ENCODE measurements at regions not wholly inside any gene's neighbourhood (a gene's known extent, or its start where the extent isn't known, plus 50 kb on each side); places are given as distances from the start of the nearest gene placed in this dataset.

DNA sequence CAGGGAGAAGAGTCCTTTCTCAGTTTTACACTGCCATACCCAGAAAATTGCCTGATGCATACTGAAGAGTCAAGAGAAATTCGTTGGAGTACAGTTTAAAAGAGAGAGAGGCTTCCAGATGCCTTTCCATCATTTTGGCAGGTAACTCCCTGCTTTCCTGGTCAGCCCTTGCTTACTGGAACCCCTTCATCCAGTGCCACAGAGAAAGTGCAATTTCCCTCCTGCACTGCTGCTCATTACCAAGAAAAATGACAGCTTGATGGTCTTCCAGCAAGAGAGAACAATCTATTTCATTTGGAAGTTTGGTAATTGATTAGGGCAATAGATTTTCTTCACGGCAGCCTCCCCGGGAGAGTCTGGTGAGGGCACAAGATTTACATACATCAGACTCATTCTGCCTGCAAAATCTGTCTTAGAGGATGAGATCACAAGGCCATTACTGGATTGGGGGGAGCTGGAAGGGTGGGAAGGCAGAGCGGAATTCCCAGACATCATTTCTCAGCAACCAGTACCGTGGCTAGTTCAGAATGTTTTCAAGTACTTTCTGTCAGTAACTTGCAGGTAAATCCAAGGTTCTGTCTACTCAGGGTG is 102.8 kb upstream of the SLC14A2 start:
- POLR2A ChIA-PET = interaction anchor here (0.6 kb wide), 1 partner anchor 31 kb away, joined by 3 read pairs; no protein-coding TSS in a partner anchor

DNA sequence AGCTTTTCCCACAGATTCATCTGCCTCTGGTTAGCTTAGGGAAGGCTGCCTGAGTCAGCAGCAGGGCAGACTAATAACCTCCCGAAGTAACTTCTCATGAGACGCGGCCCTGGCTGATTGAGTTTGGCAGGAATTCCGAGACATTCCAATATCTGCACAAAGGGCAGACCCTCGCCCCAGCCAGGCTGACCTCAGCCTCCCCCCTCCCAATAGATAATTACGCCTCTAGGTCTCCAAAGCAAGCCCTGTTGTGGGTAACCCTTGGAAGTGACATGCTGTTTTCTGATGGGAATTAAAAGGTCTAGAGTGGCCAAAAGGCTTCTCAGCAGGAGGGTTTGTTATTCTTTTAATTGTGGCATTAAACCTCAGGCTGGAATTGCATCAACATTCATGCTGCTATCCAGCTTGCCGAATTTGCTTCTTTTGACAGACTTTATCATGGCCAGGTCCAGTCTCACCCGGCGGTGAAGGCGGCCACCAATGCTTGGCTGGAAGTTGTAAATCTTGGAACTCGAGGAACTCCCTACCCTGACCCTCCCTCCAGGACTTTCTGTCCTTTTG is 98.0 kb upstream of the SLC14A2 start:
- Mint-ChIP-seq H3K4me3 (no peak overlapping the region), H3K4me1 (no peaks in the 10 kb centered on the region), H3K9me3 (peaks cover 8% of the 10 kb centered on the region), H3K27ac (no peak overlapping the region), H3K27me3 (no peaks in the 10 kb centered on the region), H3K36me3 (ENCODE audit: low read depth) (no peaks in the 10 kb centered on the region)
- DNase-seq = no peak
- CTCF ChIA-PET = interaction anchor here (0.6 kb wide), 1 partner anchor 60 kb away, joined by 4 read pairs; no protein-coding TSS in a partner anchor
- POLR2A ChIA-PET = no interaction called here

More for the DNA sequence above, 102.8 kb upstream of the SLC14A2 start:
- Mint-ChIP-seq H3K36me3 (ENCODE audit: low read depth) (no peaks in the 10 kb centered on the region), H3K9me3 (peaks cover 8% of the 10 kb centered on the region), H3K27ac (no peak overlapping the region), H3K4me1 (no peaks in the 10 kb centered on the region), H3K4me3 (no peak overlapping the region), H3K27me3 (peaks cover 2% of the 10 kb centered on the region)
- CTCF ChIA-PET = no interaction called here
- no peak for DNase-seq

DNA sequence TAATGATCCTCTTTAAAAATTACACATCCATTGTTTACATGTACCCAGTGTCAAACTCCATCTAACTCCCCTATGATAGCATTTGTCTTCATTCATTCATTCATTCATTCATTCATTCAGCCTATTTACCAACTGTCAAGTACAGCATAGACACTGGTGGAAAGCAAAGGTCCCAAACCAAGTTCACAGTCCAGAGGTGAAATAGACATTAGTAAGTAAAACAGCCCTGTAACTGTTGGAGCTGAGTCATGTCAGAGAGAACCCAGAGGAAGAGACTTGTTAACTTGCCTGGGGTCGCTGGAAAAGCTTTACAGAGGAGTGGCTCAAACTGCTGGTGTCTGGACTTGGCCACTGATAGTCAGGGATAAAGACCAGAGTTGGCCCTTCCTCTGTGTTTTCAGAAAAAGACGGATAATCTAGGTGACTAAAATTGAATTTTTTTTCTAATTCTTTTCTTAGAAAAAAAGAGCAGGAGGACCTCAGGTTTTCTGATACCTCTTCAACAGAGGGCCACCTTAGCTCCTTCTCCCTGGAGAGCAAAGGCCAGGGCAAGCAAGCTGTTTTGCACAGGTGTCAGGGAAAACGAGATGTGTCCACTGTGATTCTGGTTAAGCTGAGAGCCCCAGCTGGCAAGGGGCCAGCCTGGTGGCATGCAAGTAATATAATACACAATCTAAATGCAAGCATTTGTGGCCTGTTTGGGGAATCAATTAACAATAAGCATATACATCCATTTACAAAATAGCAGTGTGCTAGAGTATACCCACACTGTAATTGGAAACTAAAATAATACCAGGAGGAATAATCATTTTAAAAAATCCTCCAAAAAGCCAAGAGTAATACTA is 96.7 kb upstream of the SLC14A2 start:
- POLR2A ChIA-PET = no interaction called here
- Mint-ChIP-seq H3K27me3 (no peaks in the 10 kb centered on the region), H3K9me3 (peaks cover 8% of the 10 kb centered on the region), H3K4me1 (no peaks in the 10 kb centered on the region), H3K36me3 (ENCODE audit: low read depth) (no peaks in the 10 kb centered on the region), H3K4me3 (no peak overlapping the region), H3K27ac (no peak overlapping the region)
- DNase-seq = no peak
- CTCF ChIA-PET = no interaction called here

DNA sequence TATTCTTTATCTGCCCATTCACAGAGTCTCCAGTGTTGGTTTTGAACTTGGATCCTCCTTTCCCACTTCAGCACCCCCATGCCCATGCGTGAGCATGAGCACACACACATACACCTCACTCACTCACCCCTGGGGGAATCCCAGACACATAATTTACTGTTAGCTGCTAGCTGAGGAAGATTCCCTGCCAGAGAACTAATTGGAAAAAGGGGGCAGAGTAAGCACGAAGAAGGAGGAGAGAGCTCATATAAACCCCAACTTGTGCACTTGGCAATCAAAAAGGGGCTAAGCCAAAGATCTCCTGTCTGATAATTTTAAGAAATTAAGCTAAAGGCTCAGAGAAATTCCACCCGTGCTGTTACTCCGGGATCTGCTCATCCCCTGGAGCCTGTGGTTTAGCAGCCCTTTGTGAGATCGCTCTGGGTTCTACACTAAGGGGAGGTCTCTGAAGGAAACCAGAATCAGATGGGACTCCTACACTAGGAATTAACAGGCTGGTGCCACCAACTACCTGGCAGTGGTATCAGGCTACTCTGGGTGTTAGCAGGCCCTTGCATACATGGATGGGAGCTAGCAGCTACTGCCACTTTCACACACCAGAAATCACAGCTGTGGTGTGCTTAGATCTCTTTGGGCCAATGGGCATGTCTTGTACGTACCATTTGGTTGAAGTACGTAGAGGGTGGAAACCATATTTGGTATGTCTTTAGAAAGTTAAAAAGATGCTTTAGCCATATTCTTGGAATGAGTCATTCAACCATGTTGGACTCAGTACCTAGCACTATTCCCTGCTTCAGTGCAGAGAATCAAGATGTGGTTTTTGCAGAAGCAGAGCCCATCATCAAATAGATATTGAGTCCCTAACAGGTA is 95.6 kb upstream of the SLC14A2 start:
- ChIA-PET POLR2A (no interaction called here), CTCF (interaction anchor here (0.5 to 1.3 kb wide), 3 partner anchors 145 to 170 kb away, joined by 3 read pairs; no protein-coding TSS in a partner anchor)
- H3K36me3 Mint-ChIP-seq (ENCODE audit: low read depth) = no peaks in the 10 kb centered on the region
- no peaks in the 10 kb centered on the region for H3K27me3 Mint-ChIP-seq
- H3K4me3 Mint-ChIP-seq = no peak overlapping the region
- no peak for DNase-seq
- H3K9me3 Mint-ChIP-seq = no peaks in the 10 kb centered on the region
- H3K27ac Mint-ChIP-seq = no peak overlapping the region
- H3K4me1 Mint-ChIP-seq = no peaks in the 10 kb centered on the region

DNA sequence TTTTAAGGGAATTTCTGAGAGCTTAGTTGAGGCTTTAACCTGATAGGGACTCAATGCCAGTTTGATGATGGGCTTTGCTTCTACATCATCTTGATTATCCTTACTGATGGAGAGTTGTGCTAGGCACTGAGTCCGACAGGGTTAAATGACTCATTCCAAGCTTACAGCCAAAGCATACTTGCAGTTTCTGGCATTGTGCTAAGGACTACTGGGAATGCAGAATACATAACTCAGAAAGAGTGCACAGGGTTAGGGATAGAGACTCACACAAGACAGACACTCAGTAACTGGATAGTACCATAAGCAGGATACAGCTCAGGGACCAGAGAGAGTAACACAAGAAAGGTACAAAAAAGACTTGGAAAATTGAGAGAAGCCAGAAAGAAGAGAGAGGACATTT is 94.1 kb upstream of the SLC14A2 start:
- Mint-ChIP-seq H3K27ac (no peak overlapping the region), H3K9me3 (no peaks in the 10 kb centered on the region), H3K36me3 (ENCODE audit: low read depth) (no peaks in the 10 kb centered on the region), H3K4me1 (no peaks in the 10 kb centered on the region), H3K4me3 (no peak overlapping the region), H3K27me3 (no peaks in the 10 kb centered on the region)
- ChIA-PET CTCF (interaction anchor here (1.3 kb wide), 1 partner anchor 169 kb away, joined by 3 read pairs; no protein-coding TSS in a partner anchor), POLR2A (no interaction called here)
- DNase-seq = no peak

DNA sequence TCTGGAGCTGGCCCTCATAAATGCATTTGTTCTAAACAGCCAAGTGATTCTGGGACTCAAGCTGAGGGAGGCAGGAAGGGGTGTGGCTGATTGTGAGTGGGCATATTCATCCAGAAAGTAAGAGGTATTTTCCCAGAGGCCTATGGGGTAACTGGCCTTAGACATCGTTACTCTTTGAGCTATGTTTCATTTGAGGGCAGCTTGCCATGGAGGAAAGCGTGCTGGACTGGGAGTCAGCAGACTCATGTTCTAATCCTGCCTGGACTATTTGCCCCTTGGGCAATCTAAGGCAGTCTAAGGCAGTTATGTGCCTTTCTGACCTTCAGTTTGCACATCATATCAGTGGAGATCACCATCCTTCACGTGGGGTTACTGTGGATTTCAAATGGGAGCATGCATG is 93.5 kb upstream of the SLC14A2 start:
- ChIA-PET CTCF (no interaction called here), POLR2A (no interaction called here)
- DNase-seq = no peak
- Mint-ChIP-seq H3K9me3 (no peaks in the 10 kb centered on the region), H3K27ac (no peak overlapping the region), H3K27me3 (no peaks in the 10 kb centered on the region), H3K4me1 (no peaks in the 10 kb centered on the region), H3K4me3 (no peak overlapping the region), H3K36me3 (ENCODE audit: low read depth) (no peaks in the 10 kb centered on the region)

DNA sequence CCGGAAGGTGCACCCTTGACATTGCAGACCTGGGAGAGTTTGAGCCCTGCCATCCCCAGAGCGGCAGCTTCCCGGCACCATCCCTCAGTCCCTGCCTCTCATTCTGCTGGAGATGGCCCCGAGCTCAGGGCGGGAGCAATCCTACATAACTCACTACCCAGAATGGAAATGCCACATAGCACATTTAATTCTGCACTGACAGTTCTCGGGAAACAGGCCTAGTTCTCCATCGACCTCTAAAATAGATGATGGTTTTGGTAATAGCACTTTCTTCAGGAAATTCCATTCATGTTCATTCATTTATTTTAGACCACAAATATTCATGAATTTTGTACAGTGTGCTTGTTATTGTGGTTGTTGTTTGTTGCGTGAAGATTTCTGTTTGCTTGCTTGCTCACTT is 92.9 kb upstream of the SLC14A2 start:
- Mint-ChIP-seq H3K36me3 (ENCODE audit: low read depth) (no peaks in the 10 kb centered on the region), H3K27me3 (no peaks in the 10 kb centered on the region), H3K4me3 (no peak overlapping the region), H3K9me3 (no peaks in the 10 kb centered on the region), H3K4me1 (no peaks in the 10 kb centered on the region), H3K27ac (no peak overlapping the region)
- POLR2A ChIA-PET = interaction anchor here (0.6 kb wide), 1 partner anchor 12 kb away, joined by 3 read pairs; no protein-coding TSS in a partner anchor
- DNase-seq = no peak
- CTCF ChIA-PET = no interaction called here

DNA sequence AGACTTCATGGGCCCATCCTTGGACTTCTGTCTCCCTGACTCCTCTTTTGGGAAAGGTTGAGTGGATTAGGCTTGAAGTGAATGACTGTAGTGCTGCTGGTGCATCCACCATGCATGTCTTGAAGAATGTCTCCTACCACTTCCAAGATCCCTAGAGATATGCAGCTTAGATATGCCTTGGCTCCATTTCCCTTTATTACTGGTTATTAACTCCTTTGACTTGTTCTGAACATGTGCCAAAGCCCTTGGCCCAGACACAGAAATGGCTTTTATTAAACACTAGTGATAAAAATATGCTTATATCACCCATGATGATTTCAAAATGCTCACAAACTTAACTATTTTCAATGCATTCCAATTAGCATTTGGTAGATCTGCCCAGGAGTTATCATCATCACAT is 90.0 kb upstream of the SLC14A2 start:
- CTCF ChIA-PET = no interaction called here

DNA sequence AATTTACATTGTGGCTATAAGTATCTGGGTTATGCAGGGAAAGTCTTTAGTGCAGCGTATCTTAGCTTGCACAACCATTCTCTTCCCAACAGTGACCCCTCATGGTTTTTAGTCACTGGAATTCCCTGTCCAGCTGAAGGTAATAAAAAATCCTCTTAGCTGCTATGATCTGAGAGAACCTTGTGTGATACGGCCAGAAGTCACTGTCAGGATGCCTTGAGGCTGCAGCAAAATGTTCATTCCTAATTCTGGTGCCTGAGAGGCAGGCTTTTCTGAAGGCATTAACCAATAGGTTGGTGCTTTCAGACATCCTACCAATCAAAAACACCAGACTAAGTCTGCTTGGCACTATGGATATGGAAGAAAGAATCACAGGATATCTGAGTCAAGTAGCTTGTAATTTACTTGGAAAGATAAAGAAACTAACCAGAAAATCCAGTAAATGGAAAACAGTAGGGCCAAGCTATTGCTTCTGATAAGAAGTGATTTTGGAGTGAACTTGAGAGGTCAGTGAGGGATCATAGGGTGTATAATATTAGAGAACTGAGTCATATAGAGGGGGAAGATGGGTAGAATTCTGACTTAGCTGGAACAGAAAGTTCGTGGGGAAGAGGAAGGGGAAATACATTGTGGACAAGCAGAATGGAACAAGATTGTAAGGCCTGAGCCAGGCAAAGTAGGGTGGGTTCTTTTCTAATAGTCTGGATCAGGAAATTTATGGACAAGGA is 89.0 kb upstream of the SLC14A2 start:
- H3K27ac Mint-ChIP-seq = no peak overlapping the region
- CTCF ChIA-PET = no interaction called here
- H3K36me3 Mint-ChIP-seq (ENCODE audit: low read depth) = no peaks in the 10 kb centered on the region
- DNase-seq = no peak
- no peaks in the 10 kb centered on the region for H3K4me1 Mint-ChIP-seq
- H3K9me3 Mint-ChIP-seq = no peaks in the 10 kb centered on the region
- no peak overlapping the region for H3K4me3 Mint-ChIP-seq
- H3K27me3 Mint-ChIP-seq = no peaks in the 10 kb centered on the region
- POLR2A ChIA-PET = no interaction called here

More for the DNA sequence above, 90.0 kb upstream of the SLC14A2 start:
- no peaks in the 10 kb centered on the region for H3K4me1 Mint-ChIP-seq
- H3K27ac Mint-ChIP-seq = no peak overlapping the region
- no peak for DNase-seq
- POLR2A ChIA-PET = no interaction called here
- H3K27me3 Mint-ChIP-seq = no peaks in the 10 kb centered on the region
- no peaks in the 10 kb centered on the region for H3K9me3 Mint-ChIP-seq
- H3K4me3 Mint-ChIP-seq = no peak overlapping the region
- no peaks in the 10 kb centered on the region for H3K36me3 Mint-ChIP-seq (ENCODE audit: low read depth)

DNA sequence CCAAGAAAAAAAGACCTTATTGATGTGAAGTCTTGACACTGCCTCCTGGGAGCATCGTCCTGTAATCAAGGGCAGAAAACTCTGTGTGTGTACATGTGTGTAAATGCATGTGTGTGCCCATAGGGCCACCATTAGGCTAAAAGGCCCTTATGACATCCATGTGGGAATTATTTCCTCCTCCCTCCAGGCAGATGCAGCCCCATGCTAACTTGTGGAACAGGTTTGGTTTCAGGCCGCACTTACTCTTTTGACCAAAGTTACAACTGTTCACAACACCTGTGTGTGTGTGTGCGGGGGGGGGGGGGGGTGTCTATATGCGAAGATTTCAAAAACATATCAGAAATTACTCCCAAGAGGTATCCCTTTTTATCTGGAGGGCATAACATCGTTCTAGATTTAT is 87.4 kb upstream of the SLC14A2 start:
- Mint-ChIP-seq H3K36me3 (ENCODE audit: low read depth) (no peaks in the 10 kb centered on the region), H3K4me1 (no peaks in the 10 kb centered on the region), H3K27me3 (no peaks in the 10 kb centered on the region), H3K9me3 (no peaks in the 10 kb centered on the region), H3K27ac (no peak overlapping the region), H3K4me3 (no peak overlapping the region)
- POLR2A ChIA-PET = no interaction called here
- no peak for DNase-seq
- CTCF ChIA-PET = no interaction called here

DNA sequence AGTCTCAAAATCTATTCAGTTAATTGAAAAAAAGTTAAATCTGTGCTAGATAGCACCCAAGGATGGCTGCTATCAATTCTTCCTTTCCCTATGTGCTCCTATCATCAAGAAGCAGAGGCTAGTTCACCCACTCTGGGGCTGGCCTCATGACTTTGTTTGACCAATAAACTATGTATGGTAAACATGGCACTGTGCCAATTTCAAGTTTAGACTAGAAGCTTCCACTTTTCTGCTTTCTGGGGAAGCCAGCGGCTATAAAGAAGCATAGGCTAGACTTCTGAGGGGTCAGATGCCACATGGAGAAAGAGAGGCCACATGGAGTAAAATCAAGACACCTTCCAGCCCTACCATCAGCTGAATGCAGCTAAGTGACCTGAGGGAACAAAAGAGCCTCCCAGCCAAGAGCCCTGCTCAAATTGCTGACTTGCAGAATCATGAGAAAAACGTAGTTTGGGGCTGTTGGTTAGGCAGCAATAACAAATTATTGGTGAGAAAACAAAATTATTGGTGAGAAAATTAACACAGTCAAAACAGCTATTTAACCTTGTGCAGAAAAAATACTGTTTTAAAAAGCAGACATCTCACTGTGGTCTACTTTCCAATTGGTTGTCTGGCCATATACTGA is 86.5 kb upstream of the SLC14A2 start:
- no peaks in the 10 kb centered on the region for H3K9me3 Mint-ChIP-seq
- no peaks in the 10 kb centered on the region for H3K36me3 Mint-ChIP-seq (ENCODE audit: low read depth)
- no peak overlapping the region for H3K27ac Mint-ChIP-seq
- no peak overlapping the region for H3K4me3 Mint-ChIP-seq
- no peak for DNase-seq
- no peaks in the 10 kb centered on the region for H3K4me1 Mint-ChIP-seq
- H3K27me3 Mint-ChIP-seq = no peaks in the 10 kb centered on the region
- POLR2A ChIA-PET = no interaction called here
- CTCF ChIA-PET = no interaction called here

DNA sequence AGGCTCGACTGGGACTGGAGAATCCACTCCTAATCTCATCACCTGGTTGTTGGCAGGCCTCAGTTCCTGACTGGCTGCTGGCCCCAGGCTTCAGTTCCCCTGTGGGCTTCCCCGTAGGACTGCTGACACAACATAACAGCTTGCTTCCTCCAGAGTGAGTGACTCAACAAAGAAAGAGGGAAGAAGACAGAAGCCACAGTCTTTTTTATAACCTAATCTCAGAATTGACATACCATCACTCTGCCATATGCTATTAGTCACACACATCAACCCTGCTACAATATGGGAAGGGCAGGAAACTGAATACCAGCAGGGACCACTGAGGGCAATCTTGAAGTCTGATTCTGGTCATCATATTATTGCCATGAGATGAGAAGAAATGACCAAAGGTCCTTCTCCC is 76.8 kb upstream of the SLC14A2 start:
- Mint-ChIP-seq H3K27ac (no peak overlapping the region), H3K27me3 (peaks cover 5% of the 10 kb centered on the region), H3K36me3 (ENCODE audit: low read depth) (no peaks in the 10 kb centered on the region), H3K4me1 (no peaks in the 10 kb centered on the region), H3K4me3 (no peak overlapping the region), H3K9me3 (no peaks in the 10 kb centered on the region)
- no peak for DNase-seq
- ChIA-PET CTCF (no interaction called here), POLR2A (no interaction called here)

Measured in activated CD4-positive, alpha-beta T cell treated with anti-CD3 and anti-CD28 coated beads, Interleukin-2, amount 10 ng/mL, durations not matched to agents 7 days and 5 days (primary cell).